SW480 (cell line): ENCODE measurements at regions not wholly inside any gene's neighbourhood (a gene's known extent, or its start where the extent isn't known, plus 50 kb on each side); places are given as distances from the start of the nearest gene placed in this dataset.
"Not testable (repeated sequence)": the region's sequence is repeated elsewhere in the genome, so short reads cannot be mapped to it uniquely, and the experiment has no call there.

Experiments used
- DNase-seq: peaks from one replicate; pipeline ENCODE4 v3.0.0-alpha.2; 2016; ENCODE audit warnings: low spot score

GRCh38 chr7:22066522-22066921 lies 120.8 kb upstream of the CDCA7L start:
- no peak for DNase-seq

GRCh38 chr7:22064816-22065215 lies 119.1 kb upstream of the CDCA7L start:
- DNase-seq: no peak

GRCh38 chr7:22061775-22062174 lies 116.1 kb upstream of the CDCA7L start:
- DNase-seq: no peak

GRCh38 chr7:22060863-22061262 lies 115.2 kb upstream of the CDCA7L start:
- DNase-seq: no peak

- DNase-seq: no peak
These were observed 114.5 kb upstream of the CDCA7L start for GRCh38 chr7:22060197-22060596.

- no peak for DNase-seq
These were observed 109.5 kb upstream of the CDCA7L start for GRCh38 chr7:22055226-22055625.

GRCh38 chr7:22052674-22053365 lies 107.1 kb upstream of the CDCA7L start:
- DNase-seq: no peak

- DNase-seq: no peak
These were observed 106.4 kb upstream of the CDCA7L start for GRCh38 chr7:22051886-22052673.

GRCh38 chr7:22049766-22050500 lies 104.2 kb upstream of the CDCA7L start:
- DNase-seq: no peak

GRCh38 chr7:22043367-22043766 lies 97.7 kb upstream of the CDCA7L start:
- DNase-seq: no peak

- no peak for DNase-seq
These were observed 95.4 kb upstream of the CDCA7L start for GRCh38 chr7:22040923-22041595.

GRCh38 chr7:22039670-22040069 lies 94.0 kb upstream of the CDCA7L start:
- DNase-seq: no peak

- not testable (repeated sequence) for DNase-seq
These were observed 86.7 kb upstream of the CDCA7L start for GRCh38 chr7:22032356-22032755.

- DNase-seq: not testable (repeated sequence)
These were observed 83.0 kb upstream of the CDCA7L start for GRCh38 chr7:22028656-22029055.

- DNase-seq: no peak
These were observed 81.8 kb upstream of the CDCA7L start for GRCh38 chr7:22027475-22027874.

- DNase-seq: no peak
These were observed 80.3 kb upstream of the CDCA7L start for GRCh38 chr7:22025983-22026382.

- no peak for DNase-seq
These were observed 79.4 kb upstream of the CDCA7L start for GRCh38 chr7:22025075-22025474.

GRCh38 chr7:22019931-22020330 lies 74.2 kb upstream of the CDCA7L start:
- no peak for DNase-seq

- no peak for DNase-seq
These were observed 70.8 kb upstream of the CDCA7L start for GRCh38 chr7:22016507-22016906.

GRCh38 chr7:22013711-22014110 lies 68.0 kb upstream of the CDCA7L start:
- DNase-seq: no peak

GRCh38 chr7:22008683-22009082 lies 63.0 kb upstream of the CDCA7L start:
- no peak for DNase-seq

GRCh38 chr7:22008087-22008486 lies 62.4 kb upstream of the CDCA7L start:
- DNase-seq: no peak
